ENCODE measurements at regions not wholly inside any gene's neighbourhood (a gene's known extent, or its start where the extent isn't known, plus 50 kb on each side); places are given as distances from the start of the nearest gene placed in this dataset.

GRCh38 chr2:47651296-47651695 lies 80.5 kb upstream of the KCNK12 start:
- no peak for DNase-seq (ENCODE audit: low read depth in 2 of 2)
- TF ChIP-seq CTCF (IDR thresholded peaks at IDR 0.05; ENCODE audit: low read depth, low read length): no peak
- no peak overlapping the region for H3K4me3 ChIP-seq (replicated peaks in 1 of 2; ENCODE audit: low read depth in 2 of 2, low read length in 2 of 2)

- no peak for DNase-seq (ENCODE audit: low read depth in 2 of 2)
- TF ChIP-seq CTCF (IDR thresholded peaks at IDR 0.05; ENCODE audit: low read depth, low read length): no peak
- no peak overlapping the region for H3K4me3 ChIP-seq (replicated peaks in 1 of 2; ENCODE audit: low read depth in 2 of 2, low read length in 2 of 2)
These were observed 79.3 kb upstream of the KCNK12 start for GRCh38 chr2:47650001-47650535.

GRCh38 chr2:47645246-47645645 lies 74.5 kb upstream of the KCNK12 start:
- no peak overlapping the region for H3K4me3 ChIP-seq (replicated peaks in 1 of 2; ENCODE audit: low read depth in 2 of 2, low read length in 2 of 2)
- DNase-seq (ENCODE audit: low read depth in 2 of 2): no peak
- no peak for TF ChIP-seq CTCF (IDR thresholded peaks at IDR 0.05; ENCODE audit: low read depth, low read length)

DNA sequence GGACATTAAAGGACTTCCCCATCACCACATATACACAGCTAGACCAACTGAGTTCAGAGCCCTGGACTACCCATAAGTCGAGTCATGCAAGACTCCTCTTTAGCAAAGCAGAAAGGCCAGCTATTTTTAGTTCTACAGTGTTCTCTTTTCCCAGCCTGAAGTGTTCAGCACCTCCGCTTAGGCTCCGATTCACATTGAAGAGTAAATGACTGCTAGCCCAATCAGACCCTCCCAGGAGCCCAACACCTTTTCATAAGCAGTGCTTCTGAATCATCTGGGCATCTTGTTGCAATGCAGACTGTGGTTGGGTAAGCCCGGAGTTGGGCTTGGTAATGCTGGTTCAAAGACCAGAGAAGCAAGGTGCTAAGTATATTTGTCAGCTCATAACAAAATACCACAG lies 73.6 kb upstream of the KCNK12 start:
- TF ChIP-seq CTCF (IDR thresholded peaks at IDR 0.05; ENCODE audit: low read depth, low read length): no peak
- DNase-seq (ENCODE audit: low read depth in 2 of 2): no peak
- H3K4me3 ChIP-seq (replicated peaks in 1 of 2; ENCODE audit: low read depth in 2 of 2, low read length in 2 of 2): no peak overlapping the region

DNA sequence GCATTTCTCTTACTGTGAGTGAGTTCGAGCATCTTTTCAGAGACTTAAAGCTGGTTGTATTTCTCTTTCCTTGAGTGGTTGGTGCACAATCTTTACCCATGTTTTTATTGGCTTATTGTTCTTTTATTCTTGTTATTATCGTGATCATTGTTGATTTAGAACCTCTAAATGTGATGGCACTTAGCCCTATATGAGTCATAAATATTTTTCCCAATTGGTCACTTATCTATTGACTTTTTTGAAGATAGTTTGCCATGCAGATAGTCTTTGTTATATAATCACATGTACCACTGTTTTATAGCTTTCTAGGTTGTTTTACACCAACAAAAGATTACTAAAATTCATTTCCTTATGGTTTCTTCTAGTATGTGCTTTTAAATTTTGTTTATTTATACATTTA lies 70.6 kb upstream of the KCNK12 start:
- DNase-seq (ENCODE audit: low read depth in 2 of 2): no peak
- TF ChIP-seq CTCF (IDR thresholded peaks at IDR 0.05; ENCODE audit: low read depth, low read length): no peak

DNA sequence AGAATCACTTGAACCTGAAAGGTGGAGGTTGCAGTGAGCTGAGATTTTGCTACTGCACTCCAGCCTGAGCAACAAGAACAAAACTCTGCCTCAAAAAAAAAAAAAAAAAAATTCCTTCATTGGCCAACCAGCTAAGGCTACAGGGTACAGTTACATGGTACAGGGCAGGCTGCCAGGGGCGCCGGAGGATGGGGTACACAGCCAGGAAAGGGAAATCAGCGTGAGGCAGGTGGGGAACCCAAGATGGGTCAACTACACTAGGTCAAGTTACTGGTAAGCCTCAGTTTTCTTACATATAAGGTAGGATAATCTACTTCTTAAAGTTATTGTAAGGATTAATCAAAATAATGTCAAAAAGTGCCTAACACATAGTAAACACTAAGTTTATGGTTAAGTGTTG lies 69.6 kb upstream of the KCNK12 start:
- TF ChIP-seq CTCF (IDR thresholded peaks at IDR 0.05; ENCODE audit: low read depth, low read length): no peak
- no peak for DNase-seq (ENCODE audit: low read depth in 2 of 2)
- no peak overlapping the region for H3K4me3 ChIP-seq (replicated peaks in 1 of 2; ENCODE audit: low read depth in 2 of 2, low read length in 2 of 2)

More for the DNA sequence above, 70.6 kb upstream of the KCNK12 start:
- H3K4me3 ChIP-seq (replicated peaks in 1 of 2; ENCODE audit: low read depth in 2 of 2, low read length in 2 of 2): no peak overlapping the region

DNA sequence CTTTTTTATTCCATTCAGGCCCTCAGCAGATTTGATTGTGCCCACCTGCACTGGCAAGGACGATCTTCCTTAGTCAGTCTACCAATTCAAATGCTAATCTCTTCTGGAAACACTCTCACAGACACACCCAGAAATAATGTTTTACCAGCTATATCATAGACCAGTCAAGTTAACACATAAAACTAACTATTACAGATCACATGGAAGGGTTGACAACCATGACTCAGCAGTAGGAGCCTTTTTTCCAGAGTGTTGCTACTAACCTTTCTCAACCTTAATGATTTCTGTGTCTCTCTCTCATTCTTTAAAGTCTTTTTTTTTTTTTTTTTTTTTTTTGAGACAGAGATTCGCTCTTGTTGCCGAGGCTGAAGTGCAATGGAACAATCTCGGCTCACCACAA lies 68.7 kb upstream of the KCNK12 start:
- no peak overlapping the region for H3K4me3 ChIP-seq (replicated peaks in 1 of 2; ENCODE audit: low read depth in 2 of 2, low read length in 2 of 2)
- no peak for TF ChIP-seq CTCF (IDR thresholded peaks at IDR 0.05; ENCODE audit: low read depth, low read length)
- no peak for DNase-seq (ENCODE audit: low read depth in 2 of 2)

Data from cardiac fibroblast (primary cell).